ENCODE measurements at regions not wholly inside any gene's neighbourhood (a gene's known extent, or its start where the extent isn't known, plus 50 kb on each side); places are given as distances from the start of the nearest gene placed in this dataset.

GRCh38 chr15:61299075-61299763 lies 70.1 kb upstream of the RORA start:
- no peaks in the 10 kb centered on the region for H3K9me3 ChIP-seq
- H3K36me3 ChIP-seq, result no peaks in the 10 kb centered on the region
- H3K27ac ChIP-seq, result no peak overlapping the region
- H3K27me3 ChIP-seq, result no peaks in the 10 kb centered on the region
- peaks cover 5% of the 10 kb centered on the region in 2 donors for H3K4me1 ChIP-seq
- 17 to 36% methylated on average over 4 of the region's 4 CpGs for WGBS, 2 donors
- intact Hi-C loops (cut with DNase I), result no loop called here
- TF ChIP-seq CTCF (IDR thresholded peaks at IDR 0.05) (no peak), POLR2A (IDR thresholded peaks at IDR 0.05) (no peak)
- peak; percentile 71 to 75 for DNase-seq
- H3K4me3 ChIP-seq (replicated peaks in 1 of 3), result no peak overlapping the region

- no peak for DNase-seq
- H3K27ac ChIP-seq, result no peak overlapping the region
- no peaks in the 10 kb centered on the region for H3K27me3 ChIP-seq
- no peak for TF ChIP-seq POLR2A (IDR thresholded peaks at IDR 0.05)
- TF ChIP-seq CTCF (IDR thresholded peaks at IDR 0.05), result no peak
- no peaks in the 10 kb centered on the region for H3K36me3 ChIP-seq
- peaks cover 5% of the 10 kb centered on the region in 2 donors for H3K4me1 ChIP-seq
- intact Hi-C loops (cut with DNase I), result no loop called here
- no peaks in the 10 kb centered on the region for H3K9me3 ChIP-seq
- WGBS, 2 donors, result 65 to 69% methylated on average over 3 of the region's 3 CpGs
- H3K4me3 ChIP-seq (replicated peaks in 1 of 3), result no peak overlapping the region
These were observed 66.1 kb upstream of the RORA start for GRCh38 chr15:61295239-61295638.

- Histone ChIP-seq H3K36me3 (no peaks in the 10 kb centered on the region), H3K4me3 (replicated peaks in 1 of 3) (no peak overlapping the region), H3K9me3 (no peaks in the 10 kb centered on the region), H3K27me3 (no peaks in the 10 kb centered on the region), H3K27ac (no peak overlapping the region), H3K4me1 (no peaks in the 10 kb centered on the region)
- TF ChIP-seq CTCF (IDR thresholded peaks at IDR 0.05) (no peak), POLR2A (IDR thresholded peaks at IDR 0.05) (no peak)
- DNase-seq, result no peak
- WGBS, 2 donors, result 89 to 91% methylated on average over 4 of the region's 4 CpGs
- intact Hi-C loops (cut with DNase I), result no loop called here
These were observed 53.6 kb upstream of the RORA start for GRCh38 chr15:61282661-61283060.

- Histone ChIP-seq H3K27me3 (no peaks in the 10 kb centered on the region), H3K9me3 (no peaks in the 10 kb centered on the region), H3K4me3 (replicated peaks in 1 of 3) (no peak overlapping the region), H3K36me3 (no peaks in the 10 kb centered on the region), H3K27ac (no peak overlapping the region), H3K4me1 (no peaks in the 10 kb centered on the region)
- 61 to 77% methylated on average over 1 of the region's 1 CpG for WGBS, 2 donors
- intact Hi-C loops (cut with DNase I), result no loop called here
- no peak for TF ChIP-seq CTCF (IDR thresholded peaks at IDR 0.05)
- TF ChIP-seq POLR2A (IDR thresholded peaks at IDR 0.05), result no peak
- DNase-seq, result no peak
These were observed 52.2 kb upstream of the RORA start for GRCh38 chr15:61281328-61281727.
